SK-N-SH (cell line): ENCODE measurements at regions not wholly inside any gene's neighbourhood (a gene's known extent, or its start where the extent isn't known, plus 50 kb on each side); places are given as distances from the start of the nearest gene placed in this dataset.

ENCODE experiments used
- CHD2 ChIP-seq: fragments of 150-350 bp; IDR thresholded peaks from 2 replicates; pipeline ENCODE4 v1.6.1; 2018; ENCODE audit warnings: low read length; ENCODE audit not compliant: partially characterized antibody
- FOSL2 ChIP-seq: IDR thresholded peaks from 2 replicates; pipeline ENCODE4 v1.4.0; 2012; ENCODE audit warnings: low read depth, mild to moderate bottlenecking, moderate library complexity, borderline replicate concordance
- FOXM1 ChIP-seq: IDR thresholded peaks from 2 replicates; pipeline ENCODE4 v1.4.0; 2012; ENCODE audit warnings: low read depth, mild to moderate bottlenecking
- MAX ChIP-seq: IDR thresholded peaks from 2 replicates; pipeline ENCODE4 v1.4.0; 2012; ENCODE audit warnings: low read depth
- MXI1 ChIP-seq: IDR thresholded peaks from 2 replicates; pipeline ENCODE4 v1.6.1; 2012; ENCODE audit warnings: mild to moderate bottlenecking, low read depth, low read length, improper control_type of control experiment
- NFIC ChIP-seq: IDR thresholded peaks from 2 replicates; pipeline ENCODE4 v1.4.0; 2012; ENCODE audit warnings: borderline replicate concordance
- POLR2AphosphoS5 ChIP-seq: IDR thresholded peaks from 2 replicates; pipeline ENCODE4 v1.6.1; 2012; ENCODE audit warnings: low read depth, low read length
- RAD21 ChIP-seq: IDR thresholded peaks from 2 replicates; pipeline ENCODE4 v1.6.1; 2012; ENCODE audit warnings: mild to moderate bottlenecking, low read length
- RFX5 ChIP-seq: IDR thresholded peaks from 2 replicates; pipeline ENCODE4 v1.6.1; 2012; ENCODE audit warnings: mild to moderate bottlenecking, improper control_type of control experiment, low read length
- RXRA ChIP-seq: IDR thresholded peaks from 2 replicates; pipeline ENCODE4 v1.4.0; 2012; ENCODE audit warnings: low read depth, mild to moderate bottlenecking, borderline replicate concordance
- TCF12 ChIP-seq: IDR thresholded peaks from 2 replicates; pipeline ENCODE4 v1.4.0; 2012
- USF1 ChIP-seq: IDR thresholded peaks from 2 replicates; pipeline ENCODE4 v1.4.0; 2012; ENCODE audit warnings: low read depth, borderline replicate concordance
- YY1 ChIP-seq: IDR thresholded peaks from 2 replicates; pipeline ENCODE4 v1.4.0; 2012; ENCODE audit warnings: low read depth, mild to moderate bottlenecking
- TF ChIP-seq, protein P1 (sequence below): fragments of 200-600 bp; sonication (generic); IDR thresholded peaks from 2 replicates; pipeline ENCODE4 v1.6.1; 2017; ENCODE audit warnings: antibody characterized with exemption, mild to moderate bottlenecking, moderate library complexity

DNA sequence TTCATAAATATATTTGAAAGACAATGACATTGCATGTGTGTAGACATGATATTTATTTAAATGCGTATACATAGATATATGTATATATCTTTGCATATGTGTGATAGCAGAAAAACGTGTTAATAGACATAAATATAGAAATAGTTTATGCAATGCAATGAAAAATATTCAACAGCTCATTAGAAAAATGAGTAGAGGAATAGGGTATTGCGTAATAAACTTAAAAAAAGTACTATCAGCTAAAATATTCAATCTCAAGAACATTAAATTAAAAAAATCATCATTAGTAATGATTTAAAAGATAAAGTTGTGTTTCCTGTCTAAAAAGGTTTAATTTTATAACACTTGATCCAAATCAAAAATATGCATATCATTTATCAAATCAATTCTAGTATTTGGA, 2101.5 kb upstream of the TENM3 start:
- TF ChIP-seq CHD2 (no peak), YY1 (no peak), MXI1 (no peak), USF1 (no peak), RXRA (no peak), FOXM1 (no peak), POLR2AphosphoS5 (no peak), MAX (no peak), RFX5 (no peak), RAD21 (no peak), NFIC (no peak), FOSL2 (no peak), TCF12 (no peak)
- TF ChIP-seq, protein P1, sequence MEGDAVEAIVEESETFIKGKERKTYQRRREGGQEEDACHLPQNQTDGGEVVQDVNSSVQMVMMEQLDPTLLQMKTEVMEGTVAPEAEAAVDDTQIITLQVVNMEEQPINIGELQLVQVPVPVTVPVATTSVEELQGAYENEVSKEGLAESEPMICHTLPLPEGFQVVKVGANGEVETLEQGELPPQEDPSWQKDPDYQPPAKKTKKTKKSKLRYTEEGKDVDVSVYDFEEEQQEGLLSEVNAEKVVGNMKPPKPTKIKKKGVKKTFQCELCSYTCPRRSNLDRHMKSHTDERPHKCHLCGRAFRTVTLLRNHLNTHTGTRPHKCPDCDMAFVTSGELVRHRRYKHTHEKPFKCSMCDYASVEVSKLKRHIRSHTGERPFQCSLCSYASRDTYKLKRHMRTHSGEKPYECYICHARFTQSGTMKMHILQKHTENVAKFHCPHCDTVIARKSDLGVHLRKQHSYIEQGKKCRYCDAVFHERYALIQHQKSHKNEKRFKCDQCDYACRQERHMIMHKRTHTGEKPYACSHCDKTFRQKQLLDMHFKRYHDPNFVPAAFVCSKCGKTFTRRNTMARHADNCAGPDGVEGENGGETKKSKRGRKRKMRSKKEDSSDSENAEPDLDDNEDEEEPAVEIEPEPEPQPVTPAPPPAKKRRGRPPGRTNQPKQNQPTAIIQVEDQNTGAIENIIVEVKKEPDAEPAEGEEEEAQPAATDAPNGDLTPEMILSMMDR: no peak
